GM12878 (cell line): ENCODE measurements at regions not wholly inside any gene's neighbourhood (a gene's known extent, or its start where the extent isn't known, plus 50 kb on each side); places are given as distances from the start of the nearest gene placed in this dataset.
"Not testable (repeated sequence)": the region's sequence is repeated elsewhere in the genome, so short reads cannot be mapped to it uniquely, and the experiment has no call there.

ENCODE experiments used
- ATAC-seq: fragments of 200-7000 bp; cut with Tn5 transposase; 3 replicates; pipeline ENCODE4 v1.9.1; 2020; ENCODE audit warnings: mild to moderate bottlenecking, moderate library complexity
- BruUV-seq: library from RNA; stranded (reverse); fragments of 400-500 nt; replicated peaks from 2 replicates; lab custom pipeline; 2021; lab: Mats Ljungman, UMichigan
- CTCF ChIA-PET: fragments of 300-600 bp; sonication (Branson Sonifier 250); formaldehyde crosslinking; extraction: SDS; loops from one replicate; lab custom pipeline; 2021; ENCODE audit warnings: inconsistent platforms; lab: Yijun Ruan, JAX
- POLR2A ChIA-PET: fragments of 350-600 bp; formaldehyde crosslinking; extraction: SDS; loops from one replicate; lab custom pipeline; 2021; ENCODE audit warnings: inconsistent platforms; lab: Charles Lee
- RAD21 ChIA-PET: fragments of 300-600 bp; sonication (Branson Sonifier 250); formaldehyde crosslinking; loops from one replicate; lab custom pipeline; 2023; ENCODE audit warnings: antibody characterized with exemption; ENCODE audit not compliant: unreplicated experiment; lab: Charles Lee
- SMC1A ChIA-PET: fragments of 300-600 bp; sonication (Branson Sonifier 250); formaldehyde crosslinking; loops from one replicate; lab custom pipeline; 2023; ENCODE audit not compliant: unreplicated experiment, uncharacterized antibody; lab: Charles Lee
- DNase-seq: peaks from one replicate; pipeline ENCODE4 v3.0.0-alpha.2; 2011; ENCODE audit warnings: low read depth, low spot score
- FAIRE-seq: peaks from 3 replicates; lab custom pipeline; 2011; peaks lifted over from hg19 to GRCh38; lab: Jason Lieb, UNC
- H2AFZ ChIP-seq: 2 replicates; pipeline ENCODE4 v1.6.0; 2011; ENCODE audit warnings: low read depth, low read length, control low read depth; ENCODE audit not compliant: control insufficient read depth
- H3K27ac ChIP-seq: 2 replicates; pipeline ENCODE4 v1.5.1; 2011; ENCODE audit warnings: control low read depth; ENCODE audit not compliant: control insufficient read depth, insufficient read depth
- H3K27me3 ChIP-seq, 2 experiments: replicated peaks in 1 of 2; 2 replicates each; pipeline versions ENCODE4 v1.6.0 to v1.6.1; 2011; ENCODE audit warnings: low read length in 1 of 2; ENCODE audit not compliant: control insufficient read depth in 2 of 2, insufficient read depth in 2 of 2
- H3K36me3 ChIP-seq, 2 experiments: 2 replicates each; pipeline ENCODE4 v1.5.1; 2011; ENCODE audit warnings: low read length in 1 of 2; ENCODE audit not compliant: control insufficient read depth in 2 of 2, insufficient read depth in 2 of 2
- H3K4me1 ChIP-seq: 2 replicates; pipeline ENCODE4 v1.6.1; 2011; ENCODE audit warnings: mild to moderate bottlenecking, low read length, moderate library complexity, mixed read lengths; ENCODE audit not compliant: control insufficient read depth, insufficient read depth
- H3K4me2 ChIP-seq: 2 replicates; pipeline ENCODE4 v1.6.0; 2011; ENCODE audit warnings: control low read depth; ENCODE audit not compliant: control insufficient read depth, insufficient read depth
- H3K4me3 ChIP-seq: fragments of 200-600 bp; sonication (generic); 2 replicates; pipeline ENCODE4 v1.5.1; 2016
- H3K79me2 ChIP-seq: 2 replicates; pipeline ENCODE4 v1.6.0; 2011; ENCODE audit warnings: low read length; ENCODE audit not compliant: control insufficient read depth, insufficient read depth
- H3K9ac ChIP-seq: 2 replicates; pipeline ENCODE4 v1.8.0; 2011; ENCODE audit warnings: low read length, control low read depth, mixed read lengths; ENCODE audit not compliant: control insufficient read depth, insufficient read depth
- H3K9me3 ChIP-seq: replicated peaks from 3 replicates; pipeline ENCODE4 v1.5.1; 2011; ENCODE audit warnings: mild to moderate bottlenecking, low read length; ENCODE audit not compliant: control insufficient read depth, insufficient read depth
- H4K20me1 ChIP-seq: 2 replicates; pipeline ENCODE4 v1.6.0; 2011; ENCODE audit not compliant: control insufficient read depth, insufficient read depth
- GATAD2B ChIP-seq: fragments of 450-650 bp; conservative IDR thresholded peaks from 2 replicates; pipeline ENCODE4 v1.6.1; 2017; ENCODE audit warnings: low read depth, mild to moderate bottlenecking, moderate library complexity
- NFIC ChIP-seq: IDR thresholded peaks from 2 replicates; pipeline ENCODE4 v1.6.1; 2012; ENCODE audit warnings: low read depth, mild to moderate bottlenecking, inconsistent platforms, low read length, moderate library complexity
- RB1 ChIP-seq: fragments of 450-650 bp; formaldehyde crosslinking; IDR thresholded peaks from 2 replicates; pipeline ENCODE4 v1.6.1; 2017; ENCODE audit warnings: mild to moderate bottlenecking, borderline replicate concordance
- WGBS: methylation state at CpG from one replicate; pipeline ENCODE4 v1.1.6; 2016; ENCODE audit warnings: low lambda C conversion rate; ENCODE audit not compliant: insufficient replicate concordance, insufficient coverage; ENCODE audit errors: missing lambda C conversion rate; 5-methylcytosine and 5-hydroxymethylcytosine counted together
- in situ Hi-C: fragments of 300-500 bp; cut with MboI; formaldehyde crosslinking; loops from 9 replicates; pipeline ENCODE4 v1.14.3; 2018; ENCODE audit warnings: mixed read lengths
- intact Hi-C: fragments of 100-400 bp; cut with micrococcal nuclease; formaldehyde crosslinking; loops from one replicate; pipeline ENCODE4 v1.14.2; 2022; ENCODE audit not compliant: unreplicated experiment

DNA sequence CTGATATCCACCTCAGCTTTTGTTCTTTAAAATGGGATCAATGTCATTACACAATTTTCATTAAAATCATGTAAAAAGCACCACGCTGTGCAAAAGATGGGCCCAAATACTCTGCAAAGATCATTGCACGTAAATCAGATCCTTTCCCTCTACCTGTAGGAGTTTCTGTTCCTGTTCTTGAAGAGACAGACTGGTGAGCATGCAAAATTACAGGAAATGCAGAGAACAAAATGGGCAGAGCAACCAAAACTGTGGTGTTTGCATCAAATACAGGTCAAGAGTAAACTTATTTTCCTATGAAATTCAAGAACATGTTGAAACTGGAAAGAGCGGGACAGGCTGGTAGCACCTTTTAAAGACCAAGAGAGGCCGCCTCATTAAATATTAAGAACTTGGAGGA lies 294.9 kb upstream of the ADGRL2 start (continued):
- TF ChIP-seq NFIC (peak; percentile 46; the same call in 1 of the 2 replicates), RB1 (no peak), GATAD2B (no peak)

DNA sequence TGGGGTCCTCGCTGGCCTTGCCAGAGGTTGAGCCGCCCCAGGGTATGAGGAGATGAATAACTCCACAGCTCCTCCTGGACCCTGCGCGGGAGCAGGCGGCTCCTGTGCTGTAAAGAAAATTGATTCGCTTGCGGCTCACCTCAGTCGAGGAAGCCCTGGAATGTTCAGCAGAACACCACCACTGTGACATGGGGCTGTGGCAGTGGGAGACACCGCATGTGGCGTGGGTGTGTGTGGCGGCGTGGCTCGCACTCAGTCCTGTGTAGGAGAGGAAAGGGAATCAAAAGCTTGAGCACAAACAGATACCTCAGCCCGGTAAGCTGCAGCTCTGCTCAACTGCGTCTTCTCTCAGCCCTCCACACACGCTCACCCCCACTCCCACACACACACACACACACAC lies 295.9 kb upstream of the ADGRL2 start:
- H3K79me2 ChIP-seq, H2AFZ ChIP-seq, H3K9me3 ChIP-seq, H3K27ac ChIP-seq, FAIRE-seq, CTCF ChIA-PET, H3K4me3 ChIP-seq, BruUV-seq, H3K4me2 ChIP-seq, SMC1A ChIA-PET, POLR2A ChIA-PET, H3K36me3 ChIP-seq, ATAC-seq, DNase-seq, H3K27me3 ChIP-seq, H3K9ac ChIP-seq, RAD21 ChIA-PET, in situ Hi-C loops, intact Hi-C loops, H4K20me1 ChIP-seq: not testable (repeated sequence)
- 97% methylated on average over 12 of the region's 16 CpGs for WGBS
- H3K4me1 ChIP-seq, result peaks cover 10% of the 10 kb centered on the region

GRCh38 chr1:81502705-81503104 lies 298.0 kb upstream of the ADGRL2 start:
- H3K4me3 ChIP-seq, H3K9ac ChIP-seq, POLR2A ChIA-PET, in situ Hi-C loops, BruUV-seq, H3K27me3 ChIP-seq, H3K4me2 ChIP-seq, ATAC-seq, DNase-seq, FAIRE-seq, intact Hi-C loops, H3K9me3 ChIP-seq, H3K27ac ChIP-seq, H4K20me1 ChIP-seq, RAD21 ChIA-PET, H3K36me3 ChIP-seq, H3K79me2 ChIP-seq, SMC1A ChIA-PET, H2AFZ ChIP-seq, CTCF ChIA-PET: not testable (repeated sequence)
- 74% methylated on average over 9 of the region's 18 CpGs for WGBS
- H3K4me1 ChIP-seq, result peaks cover 10% of the 10 kb centered on the region

GRCh38 chr1:81501485-81501884 lies 299.2 kb upstream of the ADGRL2 start:
- H2AFZ ChIP-seq, H3K4me3 ChIP-seq, ATAC-seq, intact Hi-C loops, in situ Hi-C loops, CTCF ChIA-PET, FAIRE-seq, POLR2A ChIA-PET, SMC1A ChIA-PET, H3K79me2 ChIP-seq, DNase-seq, H3K9ac ChIP-seq, H3K4me2 ChIP-seq, H3K27me3 ChIP-seq, BruUV-seq, H3K36me3 ChIP-seq, RAD21 ChIA-PET, H3K27ac ChIP-seq, H4K20me1 ChIP-seq, H3K9me3 ChIP-seq: not testable (repeated sequence)
- H3K4me1 ChIP-seq, result peaks cover 10% of the 10 kb centered on the region
- WGBS, result 94% methylated on average over 15 of the region's 15 CpGs
